ENCODE measurements at regions not wholly inside any gene's neighbourhood (a gene's known extent, or its start where the extent isn't known, plus 50 kb on each side); places are given as distances from the start of the nearest gene placed in this dataset.

DNA sequence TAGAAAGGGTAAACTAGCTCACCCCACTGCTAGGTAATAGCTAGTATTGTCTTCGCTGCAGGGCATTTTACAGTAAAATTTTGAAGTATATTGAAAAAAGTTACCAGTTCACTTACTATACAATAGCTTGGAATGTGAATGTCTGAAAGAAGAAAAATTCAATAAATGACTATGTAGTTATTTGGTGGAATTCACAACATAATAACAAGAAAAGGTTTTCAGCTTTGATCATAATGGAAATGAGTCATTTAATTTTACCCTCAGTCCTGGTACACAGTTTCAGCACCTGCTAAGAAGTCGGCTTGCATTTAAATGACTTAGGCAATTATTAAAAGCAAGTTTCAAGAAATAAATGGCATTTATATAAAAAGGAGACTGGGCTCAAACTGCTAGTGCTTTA lies 90.4 kb downstream of the NUP35 start:
- no peak for DNase-seq

DNA sequence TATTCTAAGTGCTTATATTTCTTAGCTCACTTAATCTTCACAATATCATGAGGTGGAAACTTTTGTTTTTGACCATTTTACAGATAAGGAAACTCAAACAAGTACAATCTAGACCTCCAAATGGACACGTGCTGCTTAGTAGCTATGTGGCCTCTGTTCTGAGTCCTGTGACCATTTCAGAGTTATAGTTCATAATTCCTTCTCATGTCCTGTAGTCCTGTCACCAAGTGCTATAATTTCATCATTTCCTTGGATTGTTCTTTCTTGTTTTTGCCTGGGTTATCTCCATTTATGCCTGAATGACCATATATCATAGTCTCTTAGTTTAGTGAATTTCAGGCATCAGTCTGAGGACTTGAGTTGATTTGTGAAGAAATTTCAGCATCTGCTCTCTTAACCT lies 91.7 kb downstream of the NUP35 start:
- no peak for DNase-seq

DNA sequence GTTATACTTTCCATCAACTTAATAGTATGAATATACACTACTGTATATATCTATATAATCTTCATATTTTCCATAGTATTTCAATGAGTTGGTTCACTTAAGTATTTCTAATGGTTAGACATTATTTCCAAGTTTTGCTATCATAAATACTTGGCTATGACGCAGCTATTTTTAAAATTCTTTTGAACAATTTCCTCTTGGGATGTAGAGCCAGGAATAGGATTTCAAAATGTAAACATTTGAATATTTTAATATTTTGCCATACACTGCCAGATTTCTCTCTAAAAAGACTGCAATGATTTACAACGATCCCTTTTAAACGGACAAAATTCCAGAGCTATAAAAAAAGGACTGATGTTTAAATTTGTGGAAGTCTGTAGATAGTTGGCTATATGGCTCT lies 95.6 kb downstream of the NUP35 start:
- DNase-seq, result no peak

DNA sequence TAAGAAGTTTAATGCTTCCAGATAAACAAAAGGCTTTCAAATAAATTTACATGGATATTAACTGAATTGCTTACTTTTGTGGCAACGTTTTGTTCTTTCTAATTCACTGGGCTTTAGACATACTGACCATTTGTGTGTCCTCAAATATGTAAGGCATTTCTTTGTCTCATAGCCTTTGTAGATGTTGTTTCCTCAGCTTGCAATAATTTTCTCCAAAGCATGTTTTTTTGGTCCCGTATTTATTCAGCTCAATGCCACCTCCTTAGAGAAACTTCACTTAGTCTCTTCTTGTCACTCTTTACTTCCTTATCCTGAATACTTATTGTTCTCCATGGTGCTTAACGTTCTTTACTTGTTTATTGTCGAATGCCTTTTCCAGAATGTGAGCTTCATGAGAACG lies 98.5 kb downstream of the NUP35 start:
- no peak for DNase-seq

DNA sequence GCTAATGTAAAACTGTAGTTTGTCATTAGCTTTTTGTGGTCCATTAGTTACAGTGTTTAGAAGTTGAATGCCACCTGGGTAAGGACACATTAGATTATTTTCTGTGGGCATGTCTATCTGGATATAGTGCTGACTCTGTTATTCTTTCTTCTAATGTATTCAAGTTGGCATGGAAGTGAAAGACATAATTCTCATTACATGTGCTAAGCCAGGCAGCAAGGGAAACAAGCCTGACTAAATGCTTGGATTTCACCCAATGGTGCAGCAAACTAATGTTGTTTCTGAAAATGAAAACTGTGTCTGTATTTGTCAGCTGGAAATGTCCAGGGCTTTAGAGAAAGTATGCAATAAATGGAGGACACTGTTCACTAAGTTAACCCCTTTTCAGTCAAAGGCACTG lies 100.7 kb downstream of the NUP35 start:
- no peak for DNase-seq

DNA sequence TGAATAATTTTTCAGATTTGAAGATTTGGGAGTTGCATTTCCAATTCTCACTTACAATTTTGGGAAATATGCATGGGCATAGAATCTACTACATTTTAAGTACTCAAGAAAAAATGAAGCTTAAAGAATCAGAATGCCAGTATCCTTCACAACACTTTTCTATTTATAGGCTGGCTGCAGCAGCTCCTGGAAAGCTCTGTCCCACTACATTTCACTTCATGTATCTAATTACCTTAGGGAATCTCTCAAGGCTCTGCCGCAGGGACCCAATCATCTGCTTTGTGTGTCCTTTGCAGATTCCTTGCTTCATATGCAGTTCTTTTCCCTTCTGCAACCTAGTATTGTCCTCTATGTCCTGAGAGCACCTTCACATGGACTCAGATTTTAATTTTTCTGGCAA lies 102.9 kb downstream of the NUP35 start:
- DNase-seq, result no peak

DNA sequence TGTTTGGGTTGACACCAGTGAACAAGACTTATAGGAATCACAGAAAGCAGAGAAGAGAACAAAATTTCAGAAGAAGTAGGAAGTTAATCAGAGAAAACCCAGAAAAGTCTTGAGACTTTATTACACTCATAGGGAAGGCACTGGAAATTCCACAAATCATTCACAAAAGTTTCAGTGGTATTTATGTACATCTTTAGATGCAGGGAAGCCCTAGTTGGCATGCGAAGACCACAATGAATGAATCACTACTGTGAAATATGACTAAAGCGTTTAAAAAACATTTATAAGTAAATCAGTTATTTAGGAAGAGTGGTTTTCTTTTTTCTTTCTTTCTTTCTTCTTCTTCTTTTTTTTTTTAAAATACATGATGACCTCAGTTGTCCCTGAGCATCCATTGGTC lies 105.1 kb downstream of the NUP35 start:
- DNase-seq, result no peak

DNA sequence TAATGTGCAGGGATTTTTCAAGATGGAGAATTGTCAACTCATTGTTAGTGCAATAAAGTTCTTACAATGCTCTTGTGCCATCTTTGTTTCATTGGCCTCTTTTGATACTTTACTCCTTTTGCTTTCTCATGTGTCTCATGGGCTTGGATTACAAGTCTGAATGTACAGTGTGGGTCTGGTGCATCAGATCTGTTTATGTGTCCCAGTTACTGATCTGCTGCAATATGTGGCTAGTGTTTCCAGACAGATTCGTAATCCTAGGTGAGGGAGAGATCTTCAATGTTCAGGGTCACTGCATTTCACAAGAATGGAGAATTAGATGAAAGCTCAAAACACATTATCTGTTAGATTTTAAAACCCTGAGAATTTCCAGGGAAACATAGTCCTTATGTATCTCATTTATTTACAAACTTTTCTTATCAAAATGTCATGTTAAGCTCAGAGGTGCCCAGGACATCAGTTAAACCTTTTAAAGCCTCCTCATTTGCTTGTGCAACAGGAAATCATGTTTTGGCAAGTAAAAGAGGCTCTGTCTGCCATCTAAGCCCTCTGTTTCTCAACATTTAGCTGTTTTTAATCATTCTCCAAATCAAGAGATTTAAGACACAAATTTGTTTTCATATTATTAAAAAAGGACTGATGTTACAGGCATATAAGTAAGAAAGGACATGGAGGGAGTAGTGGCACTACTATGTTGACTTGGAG lies 108.1 kb downstream of the NUP35 start:
- no peak for DNase-seq

DNA sequence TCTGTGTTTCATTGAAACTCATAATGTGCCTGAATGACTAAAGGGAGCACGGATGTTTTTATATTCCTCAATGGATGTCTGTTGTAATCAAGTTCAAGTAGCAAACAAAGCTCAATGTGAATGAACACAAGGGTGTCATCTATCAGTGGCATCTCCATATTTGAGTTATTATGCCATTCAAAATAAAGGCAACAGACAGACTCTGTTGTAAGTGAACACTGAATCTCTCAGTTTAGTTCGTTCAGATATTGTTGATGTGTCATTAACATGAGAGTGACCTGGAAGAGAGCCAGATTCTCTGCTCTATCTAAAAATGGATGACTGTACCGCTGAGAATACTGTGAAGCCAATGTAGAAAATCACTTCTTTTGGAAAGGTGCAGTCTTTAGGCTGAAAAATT lies 118.7 kb downstream of the NUP35 start:
- DNase-seq, result no peak

DNA sequence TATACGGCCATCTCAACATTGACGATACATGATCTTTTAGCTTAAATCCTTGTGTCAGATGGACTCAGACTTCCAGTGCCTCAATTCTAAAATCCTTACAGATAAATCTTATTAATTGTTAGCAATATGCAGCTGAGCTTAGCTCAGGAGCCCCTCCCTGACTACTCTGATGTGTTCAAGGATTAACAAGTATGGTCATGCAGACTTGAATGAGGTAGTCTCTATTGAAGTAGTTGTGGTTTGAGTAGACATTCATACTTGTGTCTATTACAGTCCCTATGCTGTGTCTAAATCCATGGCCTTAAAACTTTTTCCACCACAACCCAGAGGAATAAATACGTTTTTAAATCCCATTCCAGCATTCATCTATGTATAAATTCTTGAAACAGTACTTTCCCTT lies 119.5 kb downstream of the NUP35 start:
- DNase-seq, result no peak

DNA sequence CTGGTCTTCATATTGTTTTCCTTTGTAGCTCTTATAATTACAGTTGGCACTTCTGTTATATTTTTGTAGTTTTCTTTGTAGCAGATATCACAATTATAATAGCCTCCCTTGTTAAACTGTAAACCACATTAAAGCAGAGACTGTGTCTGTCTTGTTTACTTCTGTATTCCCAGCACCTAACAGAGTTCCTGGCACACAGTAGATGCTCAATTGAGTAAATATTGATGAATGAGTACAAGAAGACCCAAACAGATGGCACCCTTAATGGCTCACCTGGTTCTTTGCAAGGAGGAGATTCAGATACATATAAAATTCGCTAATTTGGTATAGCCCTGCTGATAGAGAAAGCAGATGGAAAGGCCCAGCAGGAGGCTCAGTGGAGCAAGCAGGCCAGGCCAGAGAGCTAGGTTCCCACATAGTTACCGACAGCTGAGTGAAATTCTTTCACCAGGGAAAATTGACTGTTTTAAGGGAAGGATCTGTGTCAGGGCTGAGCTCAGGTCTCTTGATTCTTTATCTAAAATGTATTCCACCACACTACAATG lies 120.1 kb downstream of the NUP35 start:
- no peak for DNase-seq

DNA sequence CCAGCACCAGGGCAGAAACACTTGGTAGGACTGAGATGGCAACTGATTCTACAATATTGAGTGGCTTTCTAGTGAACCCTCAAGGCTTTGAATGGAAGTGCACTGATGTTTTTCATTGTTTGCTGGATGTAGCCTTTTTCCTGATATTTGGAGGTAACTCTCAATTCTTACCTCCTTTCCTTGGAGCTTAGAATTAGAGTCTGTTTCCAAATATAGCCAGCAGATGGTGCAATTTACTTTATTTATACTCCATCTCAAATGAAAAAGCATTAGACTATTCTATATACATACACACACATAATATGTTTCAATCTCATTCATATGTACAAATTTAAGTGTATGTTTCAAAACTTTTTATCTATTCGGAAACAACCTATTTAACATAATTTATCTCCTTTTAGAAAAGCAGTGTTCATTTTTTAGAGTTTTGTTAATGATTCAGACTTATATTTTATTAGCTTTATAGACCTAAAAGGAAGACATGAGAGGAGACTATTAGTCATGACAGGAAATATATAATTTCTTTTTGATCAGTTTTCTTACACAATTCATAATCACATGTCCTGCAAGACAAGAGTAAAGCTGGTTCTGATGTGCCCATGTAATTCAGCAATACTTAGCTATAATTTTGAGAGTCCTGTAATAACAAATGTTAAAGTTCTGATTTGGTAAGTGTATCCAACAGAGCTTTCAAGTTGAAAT lies 124.8 kb downstream of the NUP35 start:
- peak in 1 of 6 experiments; percentile 7 for DNase-seq

DNA sequence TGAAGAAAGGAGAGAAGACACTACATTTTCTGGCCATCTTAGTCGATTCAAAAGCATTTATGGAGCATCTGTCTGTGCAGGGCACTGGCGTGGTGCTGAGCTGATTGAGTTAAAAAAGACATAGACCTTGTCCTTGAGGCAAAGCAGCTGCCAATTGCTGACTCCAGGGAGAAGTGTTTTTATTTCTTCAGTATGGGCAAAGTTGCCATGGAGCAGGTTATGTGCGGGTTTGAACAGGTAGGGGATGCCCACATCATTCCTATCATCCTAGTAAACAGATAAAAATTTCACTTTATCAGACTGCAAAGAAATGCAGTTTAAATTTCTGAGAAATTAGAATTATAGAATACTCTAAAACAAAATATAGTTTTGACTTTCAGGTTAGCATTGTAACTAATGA lies 125.8 kb downstream of the NUP35 start:
- DNase-seq, result no peak

DNA sequence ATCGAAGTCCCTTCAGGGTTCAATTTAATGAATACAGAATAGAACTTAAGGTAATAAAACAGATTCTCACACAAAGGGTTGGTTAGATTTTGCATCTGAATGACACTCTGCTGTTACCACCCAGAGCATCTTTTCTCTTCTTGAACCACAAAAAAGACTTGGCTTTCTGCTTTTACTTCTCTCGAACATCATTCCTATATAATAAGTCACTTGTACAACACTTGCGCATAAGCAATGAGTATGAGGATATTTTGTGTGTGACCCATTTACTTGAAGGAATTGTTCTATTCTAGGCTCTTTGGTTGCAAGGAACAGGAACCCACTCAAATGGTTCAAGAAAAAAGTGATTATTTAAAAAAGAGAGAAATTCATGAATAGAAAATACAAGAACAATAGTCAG lies 126.2 kb downstream of the NUP35 start:
- no peak for DNase-seq

DNA sequence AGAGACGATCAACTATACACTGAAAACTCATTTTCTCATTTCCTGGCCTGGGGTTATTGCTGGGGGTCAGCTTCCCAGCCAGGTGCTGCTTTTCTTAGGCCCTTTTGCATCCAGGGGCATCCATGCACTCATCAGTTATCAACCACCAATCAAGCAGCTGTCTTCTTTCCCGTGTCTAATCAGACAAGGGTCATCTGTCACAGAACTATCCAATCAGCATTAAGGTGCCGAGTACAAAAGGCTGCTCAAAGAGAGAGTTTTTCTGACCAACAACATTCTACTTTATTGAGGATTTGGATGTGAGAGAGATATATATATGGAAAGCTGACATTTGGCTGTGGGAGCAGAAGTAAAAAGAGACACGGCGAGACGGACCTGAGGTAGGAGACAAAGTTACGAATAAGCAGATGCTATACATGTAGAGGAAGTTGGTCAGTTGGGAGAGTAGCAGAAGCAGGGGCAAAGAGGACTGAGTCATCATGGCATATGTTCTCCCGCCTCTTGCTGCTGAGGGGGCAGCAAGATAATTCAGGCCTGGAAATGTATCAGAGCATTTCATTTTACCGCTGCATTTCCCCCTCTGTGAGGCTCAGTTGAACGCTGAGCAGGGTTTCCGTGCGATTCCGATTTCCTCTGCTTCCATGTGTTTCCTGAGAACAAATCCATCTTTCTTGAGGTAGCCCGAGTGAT lies 129.3 kb downstream of the NUP35 start:
- no peak for DNase-seq

DNA sequence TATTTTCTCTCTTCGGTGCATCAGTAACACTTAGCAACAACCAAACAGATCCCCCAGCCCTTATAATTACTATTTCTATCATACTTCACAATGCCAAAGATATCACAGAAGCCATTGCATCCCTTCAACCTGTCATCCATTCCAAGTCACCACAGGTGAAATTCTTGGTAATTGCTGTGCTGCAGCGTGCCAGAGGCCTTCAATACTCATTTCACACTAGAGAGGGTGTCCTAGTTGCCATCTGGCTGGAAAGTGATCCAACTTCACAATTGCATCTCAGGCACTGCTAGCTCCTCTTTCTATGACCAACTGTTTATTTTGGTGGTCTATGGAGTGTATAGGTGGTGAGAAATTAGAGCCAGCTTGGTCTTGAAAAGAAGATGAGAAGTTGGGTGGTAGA lies 131.2 kb downstream of the NUP35 start:
- no peak for DNase-seq

DNA sequence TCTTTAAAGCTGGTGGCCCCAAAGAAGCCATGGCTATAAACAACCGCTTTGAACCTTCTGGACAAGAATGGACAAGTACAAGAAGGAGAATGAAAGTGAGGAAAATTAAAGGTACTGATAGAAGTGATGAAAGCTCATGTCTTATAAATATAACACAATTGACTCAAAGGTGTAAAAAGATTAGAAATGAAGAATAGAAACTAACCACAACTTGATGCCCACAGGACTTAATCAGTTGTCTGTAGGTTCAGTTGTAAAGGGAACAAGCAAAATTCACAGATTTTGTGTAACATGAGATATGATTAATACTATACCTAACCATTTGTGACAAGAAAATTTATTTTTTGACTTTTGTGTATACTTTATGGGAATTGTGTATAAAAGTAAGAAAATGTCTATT lies 135.7 kb downstream of the NUP35 start:
- no peak for DNase-seq

DNA sequence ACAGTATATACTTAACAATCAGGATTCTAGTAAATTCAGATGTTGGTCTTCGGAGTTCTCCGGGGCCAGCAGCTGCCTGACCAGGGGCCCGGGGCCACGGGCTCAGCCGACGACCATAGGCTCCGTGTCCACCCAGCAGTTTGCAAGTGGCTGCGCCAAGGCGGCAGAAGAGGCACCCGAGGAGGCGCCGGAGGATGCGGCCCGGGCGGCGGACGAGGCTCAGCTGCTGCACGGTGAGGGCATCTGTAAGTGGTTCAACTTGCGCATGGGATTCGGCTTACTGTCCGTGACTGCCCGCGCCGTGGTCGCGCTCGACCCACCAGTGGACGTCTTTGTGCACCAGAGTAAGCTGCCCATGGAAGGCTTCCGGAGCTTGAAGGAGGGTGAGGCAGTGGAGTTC lies 136.3 kb downstream of the NUP35 start:
- DNase-seq, result no peak

DNA sequence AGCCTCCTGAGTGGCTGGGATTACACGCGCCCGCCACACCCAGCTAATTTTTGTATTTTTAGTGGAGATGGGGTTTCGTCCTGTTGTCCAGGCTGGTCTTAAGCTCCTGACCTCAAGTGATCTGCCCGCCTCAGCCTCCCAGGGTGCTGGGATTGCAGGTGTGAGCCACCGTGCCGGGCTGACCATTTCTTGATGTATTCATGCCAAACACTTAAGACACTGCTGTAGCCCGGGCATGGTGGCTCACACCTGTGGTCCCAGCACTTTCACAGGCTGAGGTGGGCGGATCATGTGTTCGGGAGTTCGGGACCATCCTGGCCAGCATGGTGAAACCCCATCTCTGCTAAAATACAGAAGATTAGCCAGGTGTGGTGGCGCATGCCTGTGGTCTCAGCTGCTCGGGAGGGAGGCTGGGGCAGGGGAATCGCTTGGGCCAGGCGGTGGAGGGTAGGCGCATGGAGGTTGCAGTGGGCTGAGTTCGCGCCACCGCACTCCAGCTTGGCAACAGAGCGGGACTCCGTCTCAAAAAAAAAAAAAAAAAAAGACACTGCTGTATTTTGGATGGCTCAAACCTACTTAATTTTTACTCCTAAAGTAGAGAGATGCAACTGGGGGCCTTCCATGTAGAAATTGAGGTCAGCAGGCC lies 140.8 kb downstream of the NUP35 start:
- no peak for DNase-seq

DNA sequence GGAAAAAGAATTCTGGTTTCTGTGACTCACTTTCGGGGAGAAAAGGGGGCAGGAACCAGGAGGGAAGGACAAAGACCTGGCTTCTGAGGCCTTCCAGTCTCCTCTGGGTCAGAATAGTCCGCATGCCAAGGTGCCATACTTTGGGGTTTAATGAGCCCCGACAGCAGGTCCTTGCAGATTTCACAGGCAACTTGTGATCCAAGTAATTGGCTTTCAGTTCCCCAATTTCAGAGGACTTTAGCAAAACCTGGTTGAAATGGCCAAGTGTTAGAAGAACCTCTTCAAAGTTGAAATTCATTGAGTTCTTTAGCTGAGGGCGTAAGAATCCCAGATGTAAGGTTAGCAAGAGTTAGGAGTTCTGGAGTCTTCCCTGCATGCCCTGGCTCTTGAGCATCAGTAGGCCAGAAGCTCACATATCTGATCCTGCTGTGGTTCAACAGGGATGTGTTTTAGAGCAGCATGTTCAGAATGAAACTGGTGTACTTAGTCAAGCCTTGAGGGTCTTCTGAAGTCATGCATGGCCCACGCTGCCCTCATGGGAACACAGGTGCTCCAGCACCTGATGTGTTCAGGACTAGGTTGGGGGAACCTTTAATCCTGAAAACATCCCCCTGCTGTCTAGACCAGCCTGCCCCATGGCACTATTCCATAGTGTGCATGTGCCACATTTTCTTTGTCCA lies 143.0 kb downstream of the NUP35 start:
- no peak for DNase-seq

DNA sequence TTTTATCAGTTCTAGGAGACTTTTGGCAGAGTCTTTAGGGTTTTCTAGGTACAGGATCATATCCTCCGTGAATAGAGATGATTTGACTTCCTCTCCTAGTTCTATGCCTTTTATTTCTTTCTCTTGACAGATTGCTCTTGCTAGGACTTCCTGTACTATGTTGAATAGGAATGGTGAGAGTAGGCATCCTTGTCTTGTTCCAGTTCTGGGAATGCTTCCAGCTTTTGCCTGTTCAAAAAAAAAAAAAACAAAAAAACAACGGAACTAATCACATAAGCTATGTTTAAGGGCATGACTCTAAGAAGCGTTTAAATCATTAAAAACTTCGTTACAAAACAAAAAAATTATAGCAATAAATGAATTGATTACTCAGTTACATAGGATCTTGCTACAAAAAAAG lies 145.7 kb downstream of the NUP35 start:
- DNase-seq, result no peak

DNA sequence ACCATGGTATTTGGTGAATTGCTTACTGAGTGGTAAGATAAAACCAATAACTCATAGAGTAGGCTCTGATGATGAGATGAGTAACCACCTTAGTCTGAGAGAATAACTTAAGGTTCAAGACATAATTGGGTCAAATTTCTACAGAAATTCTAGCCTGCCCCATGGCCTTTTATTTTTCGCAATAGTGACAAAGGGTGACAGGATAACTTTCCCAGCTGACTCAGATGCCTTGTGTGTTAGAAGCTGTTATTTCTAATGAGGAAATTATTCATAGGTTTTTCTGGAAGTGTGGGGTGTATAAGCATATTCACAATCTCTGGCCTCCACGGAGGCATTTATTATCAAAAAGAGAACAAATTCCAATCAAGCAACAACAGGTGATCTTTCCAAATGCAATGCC lies 159.0 kb downstream of the NUP35 start:
- DNase-seq, result no peak

DNA sequence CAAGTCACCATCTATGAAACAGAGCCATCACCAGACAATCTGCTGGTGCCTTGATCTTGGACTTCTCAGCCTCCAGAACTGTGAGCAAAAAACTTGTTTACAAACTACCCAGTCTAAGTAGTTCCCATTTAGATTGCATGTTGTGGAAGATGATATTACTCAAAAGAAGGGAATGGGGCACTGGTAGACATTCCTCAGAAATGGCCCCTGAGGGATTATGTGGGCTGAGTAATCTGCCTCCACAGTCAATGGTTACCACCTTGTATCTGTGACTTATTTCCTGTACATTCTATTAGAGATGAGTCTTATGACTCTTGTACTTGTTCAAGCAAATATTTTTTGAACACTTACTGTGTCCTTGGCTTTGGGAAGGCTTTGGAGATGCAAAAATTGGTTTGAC lies 160.4 kb downstream of the NUP35 start:
- no peak for DNase-seq
